Colonic mucosa (tissue), 4 donors: ENCODE measurements at regions not wholly inside any gene's neighbourhood (a gene's known extent, or its start where the extent isn't known, plus 50 kb on each side); places are given as distances from the start of the nearest gene placed in this dataset.

Source experiments
- DNase-seq: peaks from one replicate; pipeline ENCODE4 v3.0.0-alpha.2; 2020
- H3K27ac ChIP-seq: fragments of 200-600 bp; one replicate; pipeline ENCODE4 v1.8.0; 2021
- H3K27me3 ChIP-seq: fragments of 200-600 bp; one replicate; pipeline ENCODE4 v1.8.0; 2021
- H3K36me3 ChIP-seq: fragments of 200-600 bp; one replicate; pipeline ENCODE4 v1.8.0; 2021
- H3K4me1 ChIP-seq: fragments of 200-600 bp; one replicate; pipeline ENCODE4 v1.8.0; 2021; ENCODE audit warnings: mild to moderate bottlenecking
- H3K4me3 ChIP-seq: fragments of 200-600 bp; one replicate; pipeline ENCODE4 v1.8.0; 2021
- H3K9ac ChIP-seq, 2 donors: one replicate each; pipeline ENCODE4 v1.7.0; 2013; ENCODE audit warnings: control low read depth in 2 of 2, low read depth in 2 of 2, low read length in 2 of 2
- H3K9me3 ChIP-seq: fragments of 200-600 bp; one replicate; pipeline ENCODE4 v1.8.0; 2021
- CTCF ChIP-seq: fragments of 200-600 bp; IDR thresholded peaks from one replicate; pipeline ENCODE4 v1.8.0; 2022; ENCODE audit warnings: antibody characterized with exemption, mild to moderate bottlenecking
- intact Hi-C: fragments of 100-400 bp; cut with DNase I; formaldehyde crosslinking; loops from one replicate; pipeline ENCODE4 v1.14.1; 2022
- donor health status: healthy.
- donor health status: DM: no; HTN: no; CAD: no.
- donor health status: DM: no; HTN: no; CAD: no.

- Histone ChIP-seq H3K9ac (no peak overlapping the region), H3K36me3 (no peaks in the 10 kb centered on the region), H3K4me3 (no peak overlapping the region), H3K9me3 (no peaks in the 10 kb centered on the region), H3K4me1 (no peaks in the 10 kb centered on the region), H3K27me3 (no peaks in the 10 kb centered on the region), H3K27ac (no peak overlapping the region)
- peak; percentile 9 for DNase-seq
- intact Hi-C loops = no loop called here
- TF ChIP-seq CTCF = no peak
Observed at GRCh38 chr1:229880271-229881170, 186.5 kb upstream of the GALNT2 start.

DNA sequence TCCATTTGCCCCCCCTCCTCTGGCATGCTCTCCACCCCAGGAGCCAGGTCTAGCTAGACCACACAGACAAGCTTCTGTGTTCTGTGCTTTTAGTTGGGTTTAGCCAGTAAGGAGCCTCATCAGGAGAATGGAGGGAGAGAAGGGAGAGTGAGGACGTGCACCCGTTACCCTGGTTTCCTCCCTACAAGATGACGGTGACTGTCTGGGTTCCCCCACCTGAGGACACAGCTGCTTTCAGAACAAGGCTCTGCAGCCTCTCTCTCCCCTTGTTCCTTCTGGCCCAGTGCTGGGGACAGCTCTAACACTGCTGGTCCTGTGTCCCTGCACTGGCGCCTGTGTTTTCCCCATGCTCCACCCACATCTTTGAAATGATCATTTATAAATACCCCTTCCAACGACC, 184.4 kb upstream of the GALNT2 start:
- Histone ChIP-seq H3K27ac (no peak overlapping the region), H3K9me3 (no peaks in the 10 kb centered on the region), H3K36me3 (no peaks in the 10 kb centered on the region), H3K9ac (no peak overlapping the region), H3K27me3 (no peaks in the 10 kb centered on the region), H3K4me1 (no peaks in the 10 kb centered on the region), H3K4me3 (no peak overlapping the region)
- intact Hi-C loops = no loop called here
- peak; percentile 1 for DNase-seq
- no peak for TF ChIP-seq CTCF

GRCh38 chr1:229883504-229884200, 183.4 kb upstream of the GALNT2 start:
- Histone ChIP-seq H3K27ac (no peak overlapping the region), H3K4me1 (no peaks in the 10 kb centered on the region), H3K27me3 (no peaks in the 10 kb centered on the region), H3K36me3 (no peaks in the 10 kb centered on the region), H3K9me3 (no peaks in the 10 kb centered on the region), H3K9ac (no peak overlapping the region), H3K4me3 (no peak overlapping the region)
- intact Hi-C loops = no loop called here
- peak; percentile 7 for DNase-seq
- no peak for TF ChIP-seq CTCF

DNA sequence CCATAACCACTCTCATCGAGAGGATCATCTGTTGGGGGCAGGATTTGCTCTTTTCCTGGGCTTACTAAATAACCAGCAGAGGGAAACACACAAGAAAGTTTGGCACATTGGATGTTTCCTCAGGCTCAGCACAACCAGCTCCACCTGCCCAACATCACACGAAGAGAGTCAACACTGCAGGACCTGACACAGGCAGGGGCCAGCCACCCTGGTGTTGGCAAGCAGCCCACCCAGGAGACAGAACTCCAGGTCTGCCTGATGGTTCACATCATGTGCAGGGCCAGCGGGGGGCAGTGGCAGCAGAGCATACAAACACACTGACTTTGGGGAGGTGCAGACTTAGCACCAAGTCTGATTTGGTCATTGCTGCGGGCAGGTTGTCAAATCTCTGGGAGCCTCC, 182.3 kb upstream of the GALNT2 start:
- peak; percentile 7 for DNase-seq
- Histone ChIP-seq H3K4me3 (no peak overlapping the region), H3K27ac (no peak overlapping the region), H3K9me3 (no peaks in the 10 kb centered on the region), H3K4me1 (no peaks in the 10 kb centered on the region), H3K36me3 (no peaks in the 10 kb centered on the region), H3K9ac (no peak overlapping the region), H3K27me3 (no peaks in the 10 kb centered on the region)
- intact Hi-C loops = no loop called here
- TF ChIP-seq CTCF = no peak

- H3K27ac ChIP-seq = no peak overlapping the region
- intact Hi-C loops = no loop called here
- H3K27me3 ChIP-seq = no peaks in the 10 kb centered on the region
Observed at GRCh38 chr1:229885568-229886495, 181.2 kb upstream of the GALNT2 start.

More at GRCh38 chr1:229885568-229886495, 181.2 kb upstream of the GALNT2 start:
- H3K36me3 ChIP-seq = no peaks in the 10 kb centered on the region
- H3K4me1 ChIP-seq = no peaks in the 10 kb centered on the region
- H3K4me3 ChIP-seq = no peak overlapping the region
- H3K9ac ChIP-seq = no peak overlapping the region
- TF ChIP-seq CTCF = no peak
- no peaks in the 10 kb centered on the region for H3K9me3 ChIP-seq
- peak; percentile 15 for DNase-seq
